ENCODE measurements at regions not wholly inside any gene's neighbourhood (a gene's known extent, or its start where the extent isn't known, plus 50 kb on each side); places are given as distances from the start of the nearest gene placed in this dataset.

DNA sequence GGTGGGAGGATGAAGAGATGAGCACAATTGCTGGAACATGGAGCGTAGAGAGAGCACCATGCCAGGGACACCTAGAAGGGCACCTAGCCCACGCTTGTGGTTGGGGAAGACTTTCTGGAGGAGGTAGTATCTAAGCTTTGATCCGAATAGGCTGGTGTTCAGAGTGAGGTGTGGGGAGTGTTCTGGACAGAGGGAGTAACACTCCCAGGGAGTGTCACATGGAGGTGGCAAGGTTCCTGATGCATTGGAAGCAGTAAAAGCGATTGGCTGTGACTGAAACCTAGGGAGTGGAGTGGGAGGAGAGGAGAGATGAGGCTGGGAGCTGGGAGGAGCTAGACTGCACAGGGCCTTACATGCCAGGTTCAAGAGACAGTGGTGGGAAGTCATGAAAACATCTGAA is 188.0 kb upstream of the NCAM1 start:
- no peaks in the 10 kb centered on the region for H3K4me1 Mint-ChIP-seq
- H3K4me2 ChIP-seq (replicated peaks; ENCODE audit: extremely low read depth, low read length, poor library complexity, severe bottlenecking): no peak overlapping the region

DNA sequence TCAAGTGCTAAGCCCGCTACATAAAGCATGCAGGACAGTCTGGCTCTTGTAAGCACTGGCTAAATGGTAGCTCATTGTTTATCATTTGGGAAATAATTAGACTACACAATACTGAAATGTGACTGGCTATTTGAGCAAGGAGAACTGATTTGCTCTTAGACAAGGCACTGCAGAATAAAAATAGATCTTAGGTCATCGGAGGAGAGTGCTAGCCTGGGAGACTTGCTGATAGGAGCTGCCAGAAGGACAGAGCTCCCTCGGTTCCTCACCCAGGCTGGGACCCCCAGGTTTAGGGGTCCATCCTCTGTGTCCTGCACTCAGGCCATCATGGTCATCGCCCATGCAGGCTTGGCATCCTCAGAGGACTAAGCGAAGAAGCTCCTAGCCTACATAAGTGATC is 184.4 kb upstream of the NCAM1 start:
- no peak overlapping the region for H3K27ac Mint-ChIP-seq
- no peaks in the 10 kb centered on the region for H3K36me3 Mint-ChIP-seq
- Histone ChIP-seq H3K36me3 (replicated peaks in 1 of 2; ENCODE audit: control insufficient read depth in 1 of 2, insufficient read depth in 2 of 2, low read length in 2 of 2) (no peaks in the 10 kb centered on the region), H3K27me3 (ENCODE audit: control insufficient read depth in 2 of 2, insufficient read depth in 2 of 2, low read length in 2 of 2) (no peaks in the 10 kb centered on the region), H4K20me1 (ENCODE audit: insufficient read depth, low read length) (no peaks in the 10 kb centered on the region), H3K27ac (ENCODE audit: low read depth in 1 of 2, low read length in 2 of 2) (no peak overlapping the region), H3K79me2 (ENCODE audit: insufficient read depth, low read length) (no peaks in the 10 kb centered on the region), H3K9ac (ENCODE audit: insufficient read depth, low read length, poor library complexity, severe bottlenecking) (no peak overlapping the region), H3K4me3 (replicated peaks in 1 of 3; ENCODE audit: low read depth in 2 of 3, low read length in 3 of 3) (no peak overlapping the region), H3K4me2 (replicated peaks; ENCODE audit: extremely low read depth, low read length, poor library complexity, severe bottlenecking) (no peak overlapping the region), H2AFZ (ENCODE audit: insufficient read depth, low read depth, low read length, poor library complexity, severe bottlenecking) (no peak overlapping the region), H3K4me1 (ENCODE audit: control insufficient read depth in 1 of 2, insufficient read depth in 2 of 2, low read length in 2 of 2) (peaks cover 3 to 4% of the 10 kb centered on the region in 2 donors), H3K9me3 (replicated peaks in 1 of 2; ENCODE audit: control insufficient read depth in 1 of 2, insufficient read depth in 1 of 2, low read length in 2 of 2) (no peaks in the 10 kb centered on the region)
- peaks cover 2 to 9% (median 9%) of the 10 kb centered on the region in 3 donors for H3K27me3 Mint-ChIP-seq (ENCODE audit: low read depth in 3 of 3)
- no peak overlapping the region for H3K4me3 Mint-ChIP-seq
- TF ChIP-seq, protein P1, sequence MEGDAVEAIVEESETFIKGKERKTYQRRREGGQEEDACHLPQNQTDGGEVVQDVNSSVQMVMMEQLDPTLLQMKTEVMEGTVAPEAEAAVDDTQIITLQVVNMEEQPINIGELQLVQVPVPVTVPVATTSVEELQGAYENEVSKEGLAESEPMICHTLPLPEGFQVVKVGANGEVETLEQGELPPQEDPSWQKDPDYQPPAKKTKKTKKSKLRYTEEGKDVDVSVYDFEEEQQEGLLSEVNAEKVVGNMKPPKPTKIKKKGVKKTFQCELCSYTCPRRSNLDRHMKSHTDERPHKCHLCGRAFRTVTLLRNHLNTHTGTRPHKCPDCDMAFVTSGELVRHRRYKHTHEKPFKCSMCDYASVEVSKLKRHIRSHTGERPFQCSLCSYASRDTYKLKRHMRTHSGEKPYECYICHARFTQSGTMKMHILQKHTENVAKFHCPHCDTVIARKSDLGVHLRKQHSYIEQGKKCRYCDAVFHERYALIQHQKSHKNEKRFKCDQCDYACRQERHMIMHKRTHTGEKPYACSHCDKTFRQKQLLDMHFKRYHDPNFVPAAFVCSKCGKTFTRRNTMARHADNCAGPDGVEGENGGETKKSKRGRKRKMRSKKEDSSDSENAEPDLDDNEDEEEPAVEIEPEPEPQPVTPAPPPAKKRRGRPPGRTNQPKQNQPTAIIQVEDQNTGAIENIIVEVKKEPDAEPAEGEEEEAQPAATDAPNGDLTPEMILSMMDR (IDR thresholded peaks at IDR 0.05): no peak
- H3K9me3 Mint-ChIP-seq: peaks cover 0 to 2% (median 0%) of the 10 kb centered on the region in 7 donors
- intact Hi-C loops (cut with micrococcal nuclease): no loop called here
- DNase-seq: no peak
- WGBS (ENCODE audit: insufficient coverage): 94% methylated on average over 2 of the region's 5 CpGs
- H3K4me1 Mint-ChIP-seq: no peaks in the 10 kb centered on the region

More for the DNA sequence above, 188.0 kb upstream of the NCAM1 start:
- no peak overlapping the region for H3K27ac Mint-ChIP-seq
- peaks cover 3 to 4% of the 10 kb centered on the region in 2 donors for H3K4me1 ChIP-seq (ENCODE audit: control insufficient read depth in 1 of 2, insufficient read depth in 2 of 2, low read length in 2 of 2)
- no peaks in the 10 kb centered on the region for H3K79me2 ChIP-seq (ENCODE audit: insufficient read depth, low read length)
- 97% methylated on average over 4 of the region's 4 CpGs for WGBS (ENCODE audit: insufficient coverage)
- H3K9me3 ChIP-seq (replicated peaks in 1 of 2; ENCODE audit: control insufficient read depth in 1 of 2, insufficient read depth in 1 of 2, low read length in 2 of 2): no peaks in the 10 kb centered on the region
- no peak overlapping the region for H2AFZ ChIP-seq (ENCODE audit: insufficient read depth, low read depth, low read length, poor library complexity, severe bottlenecking)
- H4K20me1 ChIP-seq (ENCODE audit: insufficient read depth, low read length): no peaks in the 10 kb centered on the region
- no peak overlapping the region for H3K27ac ChIP-seq (ENCODE audit: low read depth in 1 of 2, low read length in 2 of 2)
- peaks cover 3 to 4% (median 3%) of the 10 kb centered on the region in 3 donors for H3K27me3 Mint-ChIP-seq (ENCODE audit: low read depth in 3 of 3)
- intact Hi-C loops (cut with micrococcal nuclease): no loop called here
- H3K36me3 ChIP-seq (replicated peaks in 1 of 2; ENCODE audit: control insufficient read depth in 1 of 2, insufficient read depth in 2 of 2, low read length in 2 of 2): no peaks in the 10 kb centered on the region
- no peak overlapping the region for H3K9ac ChIP-seq (ENCODE audit: insufficient read depth, low read length, poor library complexity, severe bottlenecking)
- H3K4me3 ChIP-seq (replicated peaks in 1 of 3; ENCODE audit: low read depth in 2 of 3, low read length in 3 of 3): no peak overlapping the region
- H3K4me3 Mint-ChIP-seq: no peak overlapping the region
- H3K9me3 Mint-ChIP-seq: peaks cover 0 to 7% (median 2%) of the 10 kb centered on the region in 7 donors
- no peaks in the 10 kb centered on the region for H3K36me3 Mint-ChIP-seq
- no peak for DNase-seq
- H3K27me3 ChIP-seq (ENCODE audit: control insufficient read depth in 2 of 2, insufficient read depth in 2 of 2, low read length in 2 of 2): no peaks in the 10 kb centered on the region
- TF ChIP-seq, protein P1 (IDR thresholded peaks at IDR 0.05): no peak
